ENCODE measurements at regions not wholly inside any gene's neighbourhood (a gene's known extent, or its start where the extent isn't known, plus 50 kb on each side); places are given as distances from the start of the nearest gene placed in this dataset.

GRCh38 chr12:100675432-100675831, 101.9 kb downstream of the GAS2L3 start:
- Histone ChIP-seq H3K27me3 (ENCODE audit: low read length) (no peaks in the 10 kb centered on the region), H3K27ac (ENCODE audit: low read length) (no peak overlapping the region), H3K79me2 (ENCODE audit: low read length) (no peaks in the 10 kb centered on the region), H3K9me2 (replicated peaks; ENCODE audit: insufficient read depth, low read length) (no peaks in the 10 kb centered on the region), H4K20me1 (ENCODE audit: insufficient read depth, low read depth, low read length) (no peaks in the 10 kb centered on the region), H3K9me3 (ENCODE audit: low read length) (no peaks in the 10 kb centered on the region), H3K4me2 (ENCODE audit: low read depth, low read length, poor library complexity, severe bottlenecking) (no peak overlapping the region), H2AFZ (ENCODE audit: low read length) (no peak overlapping the region), H3K4me3 (ENCODE audit: low read length) (no peak overlapping the region), H3K9ac (ENCODE audit: low read length) (no peak overlapping the region), H3K4me1 (ENCODE audit: low read length) (no peaks in the 10 kb centered on the region), H3K36me3 (ENCODE audit: insufficient read depth, low read length) (no peaks in the 10 kb centered on the region)
- no peak for DNase-seq

- Histone ChIP-seq H3K4me2 (ENCODE audit: low read depth, low read length, poor library complexity, severe bottlenecking) (no peak overlapping the region), H3K27ac (ENCODE audit: low read length) (no peak overlapping the region), H2AFZ (ENCODE audit: low read length) (no peak overlapping the region), H3K27me3 (ENCODE audit: low read length) (no peaks in the 10 kb centered on the region), H3K9ac (ENCODE audit: low read length) (no peak overlapping the region), H3K4me1 (ENCODE audit: low read length) (no peaks in the 10 kb centered on the region), H3K36me3 (ENCODE audit: insufficient read depth, low read length) (no peaks in the 10 kb centered on the region), H4K20me1 (ENCODE audit: insufficient read depth, low read depth, low read length) (no peaks in the 10 kb centered on the region), H3K79me2 (ENCODE audit: low read length) (no peaks in the 10 kb centered on the region), H3K9me2 (replicated peaks; ENCODE audit: insufficient read depth, low read length) (no peaks in the 10 kb centered on the region), H3K4me3 (ENCODE audit: low read length) (no peak overlapping the region), H3K9me3 (ENCODE audit: low read length) (peaks cover 7% of the 10 kb centered on the region; the same call in 1 of the 2 replicates)
- DNase-seq: no peak
Measured at GRCh38 chr12:100681074-100681473, 107.6 kb downstream of the GAS2L3 start.

GRCh38 chr12:100682178-100682577, 108.7 kb downstream of the GAS2L3 start:
- Histone ChIP-seq H3K4me3 (ENCODE audit: low read length) (no peak overlapping the region), H3K4me1 (ENCODE audit: low read length) (no peaks in the 10 kb centered on the region), H3K27ac (ENCODE audit: low read length) (no peak overlapping the region), H4K20me1 (ENCODE audit: insufficient read depth, low read depth, low read length) (no peaks in the 10 kb centered on the region), H3K9me3 (ENCODE audit: low read length) (peaks cover 7% of the 10 kb centered on the region; the same call in 1 of the 2 replicates), H3K9ac (ENCODE audit: low read length) (no peak overlapping the region), H2AFZ (ENCODE audit: low read length) (no peak overlapping the region), H3K9me2 (replicated peaks; ENCODE audit: insufficient read depth, low read length) (no peaks in the 10 kb centered on the region), H3K4me2 (ENCODE audit: low read depth, low read length, poor library complexity, severe bottlenecking) (no peak overlapping the region), H3K36me3 (ENCODE audit: insufficient read depth, low read length) (no peaks in the 10 kb centered on the region), H3K79me2 (ENCODE audit: low read length) (no peaks in the 10 kb centered on the region), H3K27me3 (ENCODE audit: low read length) (no peaks in the 10 kb centered on the region)
- no peak for DNase-seq

- Histone ChIP-seq H3K79me2 (ENCODE audit: low read length) (no peaks in the 10 kb centered on the region), H3K27ac (ENCODE audit: low read length) (no peak overlapping the region), H3K4me1 (ENCODE audit: low read length) (no peaks in the 10 kb centered on the region), H3K27me3 (ENCODE audit: low read length) (no peaks in the 10 kb centered on the region), H3K9me2 (replicated peaks; ENCODE audit: insufficient read depth, low read length) (no peaks in the 10 kb centered on the region), H2AFZ (ENCODE audit: low read length) (no peak overlapping the region), H3K36me3 (ENCODE audit: insufficient read depth, low read length) (no peaks in the 10 kb centered on the region), H3K9ac (ENCODE audit: low read length) (no peak overlapping the region), H3K4me2 (ENCODE audit: low read depth, low read length, poor library complexity, severe bottlenecking) (no peak overlapping the region), H4K20me1 (ENCODE audit: insufficient read depth, low read depth, low read length) (no peaks in the 10 kb centered on the region), H3K9me3 (ENCODE audit: low read length) (peaks cover 7% of the 10 kb centered on the region; the same call in 1 of the 2 replicates), H3K4me3 (ENCODE audit: low read length) (no peak overlapping the region)
- no peak for DNase-seq
Measured at GRCh38 chr12:100687686-100688085, 106.9 kb upstream of the ANO4 start.

- H3K9ac ChIP-seq (ENCODE audit: low read length): no peak overlapping the region
- no peak overlapping the region for H2AFZ ChIP-seq (ENCODE audit: low read length)
- H3K27me3 ChIP-seq (ENCODE audit: low read length): no peaks in the 10 kb centered on the region
- no peak for DNase-seq
- no peaks in the 10 kb centered on the region for H3K79me2 ChIP-seq (ENCODE audit: low read length)
- no peaks in the 10 kb centered on the region for H4K20me1 ChIP-seq (ENCODE audit: insufficient read depth, low read depth, low read length)
- no peaks in the 10 kb centered on the region for H3K36me3 ChIP-seq (ENCODE audit: insufficient read depth, low read length)
- no peaks in the 10 kb centered on the region for H3K4me1 ChIP-seq (ENCODE audit: low read length)
- H3K9me2 ChIP-seq (replicated peaks; ENCODE audit: insufficient read depth, low read length): no peaks in the 10 kb centered on the region
- no peak overlapping the region for H3K27ac ChIP-seq (ENCODE audit: low read length)
- no peak overlapping the region for H3K4me2 ChIP-seq (ENCODE audit: low read depth, low read length, poor library complexity, severe bottlenecking)
- H3K9me3 ChIP-seq (ENCODE audit: low read length): peaks cover 7% of the 10 kb centered on the region; the same call in 1 of the 2 replicates
- H3K4me3 ChIP-seq (ENCODE audit: low read length): no peak overlapping the region
Measured at GRCh38 chr12:100688451-100688864, 106.1 kb upstream of the ANO4 start.

- no peak for DNase-seq
- Histone ChIP-seq H3K79me2 (ENCODE audit: low read length) (no peaks in the 10 kb centered on the region), H3K4me2 (ENCODE audit: low read depth, low read length, poor library complexity, severe bottlenecking) (no peak overlapping the region), H3K9ac (ENCODE audit: low read length) (no peak overlapping the region), H3K27me3 (ENCODE audit: low read length) (no peaks in the 10 kb centered on the region), H3K27ac (ENCODE audit: low read length) (no peak overlapping the region), H3K9me3 (ENCODE audit: low read length) (no peaks in the 10 kb centered on the region), H3K9me2 (replicated peaks; ENCODE audit: insufficient read depth, low read length) (no peaks in the 10 kb centered on the region), H3K4me3 (ENCODE audit: low read length) (no peak overlapping the region), H3K36me3 (ENCODE audit: insufficient read depth, low read length) (no peaks in the 10 kb centered on the region), H3K4me1 (ENCODE audit: low read length) (no peaks in the 10 kb centered on the region), H4K20me1 (ENCODE audit: insufficient read depth, low read depth, low read length) (no peaks in the 10 kb centered on the region), H2AFZ (ENCODE audit: low read length) (no peak overlapping the region)
Measured at GRCh38 chr12:100692502-100692901, 102.1 kb upstream of the ANO4 start.

GRCh38 chr12:100698518-100698917, 96.1 kb upstream of the ANO4 start:
- no peaks in the 10 kb centered on the region for H3K9me3 ChIP-seq (ENCODE audit: low read length)
- no peaks in the 10 kb centered on the region for H3K9me2 ChIP-seq (replicated peaks; ENCODE audit: insufficient read depth, low read length)
- no peaks in the 10 kb centered on the region for H3K79me2 ChIP-seq (ENCODE audit: low read length)
- H3K9ac ChIP-seq (ENCODE audit: low read length): no peak overlapping the region
- H3K36me3 ChIP-seq (ENCODE audit: insufficient read depth, low read length): no peaks in the 10 kb centered on the region
- no peaks in the 10 kb centered on the region for H3K27me3 ChIP-seq (ENCODE audit: low read length)
- no peak overlapping the region for H3K4me2 ChIP-seq (ENCODE audit: low read depth, low read length, poor library complexity, severe bottlenecking)
- no peaks in the 10 kb centered on the region for H4K20me1 ChIP-seq (ENCODE audit: insufficient read depth, low read depth, low read length)
- H3K4me3 ChIP-seq (ENCODE audit: low read length): no peak overlapping the region
- peaks cover 8% of the 10 kb centered on the region for H3K4me1 ChIP-seq (ENCODE audit: low read length)
- H2AFZ ChIP-seq (ENCODE audit: low read length): no peak overlapping the region
- no peak overlapping the region for H3K27ac ChIP-seq (ENCODE audit: low read length)
- DNase-seq: no peak

GRCh38 chr12:100699209-100699608, 95.4 kb upstream of the ANO4 start:
- Histone ChIP-seq H3K4me2 (ENCODE audit: low read depth, low read length, poor library complexity, severe bottlenecking) (no peak overlapping the region), H2AFZ (ENCODE audit: low read length) (no peak overlapping the region), H3K27ac (ENCODE audit: low read length) (no peak overlapping the region), H3K9ac (ENCODE audit: low read length) (no peak overlapping the region), H3K4me1 (ENCODE audit: low read length) (peaks cover 8% of the 10 kb centered on the region), H4K20me1 (ENCODE audit: insufficient read depth, low read depth, low read length) (no peaks in the 10 kb centered on the region), H3K27me3 (ENCODE audit: low read length) (no peaks in the 10 kb centered on the region), H3K9me3 (ENCODE audit: low read length) (no peaks in the 10 kb centered on the region), H3K36me3 (ENCODE audit: insufficient read depth, low read length) (no peaks in the 10 kb centered on the region), H3K79me2 (ENCODE audit: low read length) (no peaks in the 10 kb centered on the region), H3K4me3 (ENCODE audit: low read length) (no peak overlapping the region), H3K9me2 (replicated peaks; ENCODE audit: insufficient read depth, low read length) (no peaks in the 10 kb centered on the region)
- no peak for DNase-seq

GRCh38 chr12:100703337-100703736, 91.2 kb upstream of the ANO4 start:
- no peaks in the 10 kb centered on the region for H4K20me1 ChIP-seq (ENCODE audit: insufficient read depth, low read depth, low read length)
- no peaks in the 10 kb centered on the region for H3K9me3 ChIP-seq (ENCODE audit: low read length)
- no peaks in the 10 kb centered on the region for H3K36me3 ChIP-seq (ENCODE audit: insufficient read depth, low read length)
- no peak overlapping the region for H3K4me3 ChIP-seq (ENCODE audit: low read length)
- peaks cover 8% of the 10 kb centered on the region for H3K4me1 ChIP-seq (ENCODE audit: low read length)
- no peak overlapping the region for H2AFZ ChIP-seq (ENCODE audit: low read length)
- H3K9me2 ChIP-seq (replicated peaks; ENCODE audit: insufficient read depth, low read length): no peaks in the 10 kb centered on the region
- no peak overlapping the region for H3K27ac ChIP-seq (ENCODE audit: low read length)
- H3K4me2 ChIP-seq (ENCODE audit: low read depth, low read length, poor library complexity, severe bottlenecking): no peak overlapping the region
- no peaks in the 10 kb centered on the region for H3K27me3 ChIP-seq (ENCODE audit: low read length)
- no peak overlapping the region for H3K9ac ChIP-seq (ENCODE audit: low read length)
- no peaks in the 10 kb centered on the region for H3K79me2 ChIP-seq (ENCODE audit: low read length)
- no peak for DNase-seq

All from Karpas-422 (cell line).